ENCODE measurements at regions not wholly inside any gene's neighbourhood (a gene's known extent, or its start where the extent isn't known, plus 50 kb on each side); places are given as distances from the start of the nearest gene placed in this dataset.

- H3K4me1 ChIP-seq (ENCODE audit: control insufficient read depth, insufficient read depth, low read length) = no peaks in the 10 kb centered on the region
- no peak for DNase-seq
- no peaks in the 10 kb centered on the region for H3K36me3 ChIP-seq (ENCODE audit: control insufficient read depth, insufficient read depth, low read length)
- H3K4me3 ChIP-seq (ENCODE audit: low read length) = no peak overlapping the region
- WGBS (ENCODE audit: insufficient coverage) = 100% methylated on average over 1 of the region's 3 CpGs
- no peak overlapping the region for H3K27ac ChIP-seq (ENCODE audit: low read length)
- peaks cover 2% of the 10 kb centered on the region for H3K9me3 ChIP-seq (replicated peaks; ENCODE audit: control insufficient read depth, low read depth, low read length)
- H3K27me3 ChIP-seq (ENCODE audit: control insufficient read depth, insufficient read depth, low read length) = no peaks in the 10 kb centered on the region
Observed at GRCh38 chr4:101670897-101671296, 119.6 kb upstream of the BANK1 start.

GRCh38 chr4:101670370-101670769 is 120.2 kb upstream of the BANK1 start:
- Histone ChIP-seq H3K27me3 (ENCODE audit: control insufficient read depth, insufficient read depth, low read length) (no peaks in the 10 kb centered on the region), H3K4me3 (ENCODE audit: low read length) (no peak overlapping the region), H3K27ac (ENCODE audit: low read length) (no peak overlapping the region), H3K4me1 (ENCODE audit: control insufficient read depth, insufficient read depth, low read length) (no peaks in the 10 kb centered on the region), H3K9me3 (replicated peaks; ENCODE audit: control insufficient read depth, low read depth, low read length) (peaks cover 2% of the 10 kb centered on the region), H3K36me3 (ENCODE audit: control insufficient read depth, insufficient read depth, low read length) (no peaks in the 10 kb centered on the region)
- DNase-seq = no peak
- 60% methylated on average over 2 of the region's 4 CpGs for WGBS (ENCODE audit: insufficient coverage)

GRCh38 chr4:101669832-101670188 is 120.7 kb upstream of the BANK1 start:
- H3K9me3 ChIP-seq (replicated peaks; ENCODE audit: control insufficient read depth, low read depth, low read length) = peaks cover 2% of the 10 kb centered on the region
- WGBS (ENCODE audit: insufficient coverage) = 100% methylated on average over 1 of the region's 1 CpG
- H3K4me3 ChIP-seq (ENCODE audit: low read length) = no peak overlapping the region
- H3K4me1 ChIP-seq (ENCODE audit: control insufficient read depth, insufficient read depth, low read length) = no peaks in the 10 kb centered on the region
- no peak for DNase-seq
- H3K27me3 ChIP-seq (ENCODE audit: control insufficient read depth, insufficient read depth, low read length) = no peaks in the 10 kb centered on the region
- H3K27ac ChIP-seq (ENCODE audit: low read length) = no peak overlapping the region
- H3K36me3 ChIP-seq (ENCODE audit: control insufficient read depth, insufficient read depth, low read length) = no peaks in the 10 kb centered on the region

GRCh38 chr4:101669138-101669831 is 121.2 kb upstream of the BANK1 start:
- WGBS (ENCODE audit: insufficient coverage) = 51% methylated on average over 3 of the region's 3 CpGs
- H3K27ac ChIP-seq (ENCODE audit: low read length) = no peak overlapping the region

GRCh38 chr4:101667348-101667747 is 123.2 kb upstream of the BANK1 start:
- peak; percentile 29 for DNase-seq
- Histone ChIP-seq H3K4me1 (ENCODE audit: control insufficient read depth, insufficient read depth, low read length) (no peaks in the 10 kb centered on the region), H3K9me3 (replicated peaks; ENCODE audit: control insufficient read depth, low read depth, low read length) (peaks cover 1% of the 10 kb centered on the region), H3K36me3 (ENCODE audit: control insufficient read depth, insufficient read depth, low read length) (no peaks in the 10 kb centered on the region), H3K27ac (ENCODE audit: low read length) (no peak overlapping the region), H3K4me3 (ENCODE audit: low read length) (no peak overlapping the region), H3K27me3 (ENCODE audit: control insufficient read depth, insufficient read depth, low read length) (no peaks in the 10 kb centered on the region)
- WGBS (ENCODE audit: insufficient coverage) = 57% methylated on average over 1 of the region's 4 CpGs

More at GRCh38 chr4:101669138-101669831, 121.2 kb upstream of the BANK1 start:
- Histone ChIP-seq H3K4me1 (ENCODE audit: control insufficient read depth, insufficient read depth, low read length) (no peaks in the 10 kb centered on the region), H3K36me3 (ENCODE audit: control insufficient read depth, insufficient read depth, low read length) (no peaks in the 10 kb centered on the region), H3K9me3 (replicated peaks; ENCODE audit: control insufficient read depth, low read depth, low read length) (peaks cover 2% of the 10 kb centered on the region), H3K4me3 (ENCODE audit: low read length) (no peak overlapping the region), H3K27me3 (ENCODE audit: control insufficient read depth, insufficient read depth, low read length) (no peaks in the 10 kb centered on the region)
- DNase-seq = no peak

GRCh38 chr4:101660607-101661006 is 129.9 kb upstream of the BANK1 start:
- peaks cover 3% of the 10 kb centered on the region for H3K9me3 ChIP-seq (replicated peaks; ENCODE audit: control insufficient read depth, low read depth, low read length)
- H3K36me3 ChIP-seq (ENCODE audit: control insufficient read depth, insufficient read depth, low read length) = no peaks in the 10 kb centered on the region
- no peak overlapping the region for H3K27ac ChIP-seq (ENCODE audit: low read length)
- no peak overlapping the region for H3K4me3 ChIP-seq (ENCODE audit: low read length)
- no peaks in the 10 kb centered on the region for H3K4me1 ChIP-seq (ENCODE audit: control insufficient read depth, insufficient read depth, low read length)
- no CpG with 5 or more reads among the region's 1 CpG for WGBS (ENCODE audit: insufficient coverage)
- no peak for DNase-seq
- H3K27me3 ChIP-seq (ENCODE audit: control insufficient read depth, insufficient read depth, low read length) = no peaks in the 10 kb centered on the region

GRCh38 chr4:101655857-101656256 is 134.7 kb upstream of the BANK1 start:
- Histone ChIP-seq H3K4me1 (ENCODE audit: control insufficient read depth, insufficient read depth, low read length) (peaks cover 5% of the 10 kb centered on the region), H3K27me3 (ENCODE audit: control insufficient read depth, insufficient read depth, low read length) (no peaks in the 10 kb centered on the region), H3K4me3 (ENCODE audit: low read length) (no peak overlapping the region), H3K9me3 (replicated peaks; ENCODE audit: control insufficient read depth, low read depth, low read length) (no peaks in the 10 kb centered on the region), H3K27ac (ENCODE audit: low read length) (no peak overlapping the region), H3K36me3 (ENCODE audit: control insufficient read depth, insufficient read depth, low read length) (no peaks in the 10 kb centered on the region)
- WGBS (ENCODE audit: insufficient coverage) = no CpG with 5 or more reads among the region's 1 CpG
- DNase-seq = no peak

GRCh38 chr4:101655005-101655404 is 135.5 kb upstream of the BANK1 start:
- WGBS (ENCODE audit: insufficient coverage) = no CpG with 5 or more reads among the region's 2 CpGs
- Histone ChIP-seq H3K36me3 (ENCODE audit: control insufficient read depth, insufficient read depth, low read length) (no peaks in the 10 kb centered on the region), H3K27ac (ENCODE audit: low read length) (no peak overlapping the region), H3K27me3 (ENCODE audit: control insufficient read depth, insufficient read depth, low read length) (no peaks in the 10 kb centered on the region), H3K4me3 (ENCODE audit: low read length) (no peak overlapping the region), H3K4me1 (ENCODE audit: control insufficient read depth, insufficient read depth, low read length) (peaks cover 6% of the 10 kb centered on the region), H3K9me3 (replicated peaks; ENCODE audit: control insufficient read depth, low read depth, low read length) (no peaks in the 10 kb centered on the region)
- no peak for DNase-seq

GRCh38 chr4:101651778-101652177 is 138.8 kb upstream of the BANK1 start:
- 72% methylated on average over 2 of the region's 3 CpGs for WGBS (ENCODE audit: insufficient coverage)
- peak; percentile 85 for DNase-seq

GRCh38 chr4:101649790-101650515 is 140.6 kb upstream of the BANK1 start:
- peaks cover 9% of the 10 kb centered on the region for H3K4me1 ChIP-seq (ENCODE audit: control insufficient read depth, insufficient read depth, low read length)
- no peaks in the 10 kb centered on the region for H3K9me3 ChIP-seq (replicated peaks; ENCODE audit: control insufficient read depth, low read depth, low read length)
- H3K4me3 ChIP-seq (ENCODE audit: low read length) = no peak overlapping the region
- peak; percentile 93 for DNase-seq
- no peaks in the 10 kb centered on the region for H3K36me3 ChIP-seq (ENCODE audit: control insufficient read depth, insufficient read depth, low read length)
- peaks cover 2% of the 10 kb centered on the region for H3K27me3 ChIP-seq (ENCODE audit: control insufficient read depth, insufficient read depth, low read length)
- peak overlapping the region; percentile 47 for H3K27ac ChIP-seq (ENCODE audit: low read length)
- 33% methylated on average over 1 of the region's 3 CpGs for WGBS (ENCODE audit: insufficient coverage)

More at GRCh38 chr4:101651778-101652177, 138.8 kb upstream of the BANK1 start:
- Histone ChIP-seq H3K9me3 (replicated peaks; ENCODE audit: control insufficient read depth, low read depth, low read length) (no peaks in the 10 kb centered on the region), H3K27ac (ENCODE audit: low read length) (peak overlapping the region; percentile 58), H3K4me3 (ENCODE audit: low read length) (no peak overlapping the region), H3K4me1 (ENCODE audit: control insufficient read depth, insufficient read depth, low read length) (peaks cover 9% of the 10 kb centered on the region), H3K27me3 (ENCODE audit: control insufficient read depth, insufficient read depth, low read length) (peaks cover 2% of the 10 kb centered on the region), H3K36me3 (ENCODE audit: control insufficient read depth, insufficient read depth, low read length) (no peaks in the 10 kb centered on the region)
